ENCODE measurements at regions not wholly inside any gene's neighbourhood (a gene's known extent, or its start where the extent isn't known, plus 50 kb on each side); places are given as distances from the start of the nearest gene placed in this dataset.
"Not testable (repeated sequence)": the region's sequence is repeated elsewhere in the genome, so short reads cannot be mapped to it uniquely, and the experiment has no call there.

GRCh38 chr15:81056304-81056703, 55.6 kb downstream of the TLNRD1 start:
- DNase-seq (ENCODE audit: low spot score), result no peak

- no peak for DNase-seq (ENCODE audit: low spot score)
Measured at GRCh38 chr15:81060470-81060869, 59.7 kb downstream of the TLNRD1 start.

GRCh38 chr15:81060907-81061306, 60.2 kb downstream of the TLNRD1 start:
- no peak for DNase-seq (ENCODE audit: low spot score)

GRCh38 chr15:81061490-81062253, 60.9 kb downstream of the TLNRD1 start:
- no peak for DNase-seq (ENCODE audit: low spot score)

- DNase-seq (ENCODE audit: low spot score), result no peak
Measured at GRCh38 chr15:81062937-81063336, 62.2 kb downstream of the TLNRD1 start.

- DNase-seq (ENCODE audit: low spot score), result no peak
Measured at GRCh38 chr15:81064253-81064652, 63.5 kb downstream of the TLNRD1 start.

- DNase-seq (ENCODE audit: low spot score), result not testable (repeated sequence)
Measured at GRCh38 chr15:81067567-81067966, 66.5 kb upstream of the CFAP161 start.

GRCh38 chr15:81068516-81068915, 65.6 kb upstream of the CFAP161 start:
- DNase-seq (ENCODE audit: low spot score), result no peak

GRCh38 chr15:81069356-81069755, 64.7 kb upstream of the CFAP161 start:
- DNase-seq (ENCODE audit: low spot score), result no peak

GRCh38 chr15:81069909-81070308, 64.2 kb upstream of the CFAP161 start:
- no peak for DNase-seq (ENCODE audit: low spot score)

- peak; percentile 22 for DNase-seq (ENCODE audit: low spot score)
Measured at GRCh38 chr15:81071120-81071519, 63.0 kb upstream of the CFAP161 start.

GRCh38 chr15:81071705-81072104, 62.4 kb upstream of the CFAP161 start:
- no peak for DNase-seq (ENCODE audit: low spot score)

GRCh38 chr15:81072551-81072950, 61.5 kb upstream of the CFAP161 start:
- DNase-seq (ENCODE audit: low spot score), result no peak

- DNase-seq (ENCODE audit: low spot score), result no peak
Measured at GRCh38 chr15:81073801-81074200, 60.3 kb upstream of the CFAP161 start.

GRCh38 chr15:81074773-81075172, 59.3 kb upstream of the CFAP161 start:
- DNase-seq (ENCODE audit: low spot score), result no peak

GRCh38 chr15:81075272-81075671, 58.8 kb upstream of the CFAP161 start:
- no peak for DNase-seq (ENCODE audit: low spot score)

- no peak for DNase-seq (ENCODE audit: low spot score)
Measured at GRCh38 chr15:81080996-81081395, 53.1 kb upstream of the CFAP161 start.

- no peak for DNase-seq (ENCODE audit: low spot score)
Measured at GRCh38 chr15:81083201-81083600, 50.9 kb upstream of the CFAP161 start.

Measured in GM03348 (cell line).